ENCODE measurements at regions not wholly inside any gene's neighbourhood (a gene's known extent, or its start where the extent isn't known, plus 50 kb on each side); places are given as distances from the start of the nearest gene placed in this dataset.

DNA sequence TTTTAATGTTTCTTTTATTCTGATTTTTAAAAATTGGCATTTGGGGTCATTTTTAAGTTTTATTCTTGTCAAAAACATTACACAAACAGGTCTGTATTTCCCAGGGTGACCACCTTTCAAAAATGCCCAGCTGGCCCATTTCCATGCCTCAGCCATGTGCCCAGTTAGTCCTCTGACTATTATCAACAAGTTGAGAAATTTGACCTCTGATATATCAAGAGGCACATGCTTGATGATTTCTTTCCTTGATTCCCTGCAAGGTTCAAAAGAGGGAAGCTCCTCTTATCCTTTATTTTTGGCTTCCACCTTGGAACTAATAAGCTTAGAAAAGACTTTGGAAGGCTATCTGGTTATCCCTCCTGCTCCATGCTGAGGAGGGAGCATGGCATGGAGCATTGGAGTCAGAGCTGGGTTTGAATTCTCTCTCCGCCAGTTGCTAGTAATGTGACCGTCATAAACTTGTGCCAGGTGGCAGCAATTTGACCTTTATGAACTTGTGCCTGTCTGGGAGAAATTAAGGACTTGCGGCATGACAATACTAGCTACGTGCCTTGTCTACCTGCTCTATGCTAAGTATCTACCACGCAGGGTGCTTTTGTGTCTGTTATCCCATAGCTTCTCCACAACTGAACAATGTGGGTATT, 122.4 kb upstream of the SLC4A4 start:
- TF ChIP-seq, protein P1, sequence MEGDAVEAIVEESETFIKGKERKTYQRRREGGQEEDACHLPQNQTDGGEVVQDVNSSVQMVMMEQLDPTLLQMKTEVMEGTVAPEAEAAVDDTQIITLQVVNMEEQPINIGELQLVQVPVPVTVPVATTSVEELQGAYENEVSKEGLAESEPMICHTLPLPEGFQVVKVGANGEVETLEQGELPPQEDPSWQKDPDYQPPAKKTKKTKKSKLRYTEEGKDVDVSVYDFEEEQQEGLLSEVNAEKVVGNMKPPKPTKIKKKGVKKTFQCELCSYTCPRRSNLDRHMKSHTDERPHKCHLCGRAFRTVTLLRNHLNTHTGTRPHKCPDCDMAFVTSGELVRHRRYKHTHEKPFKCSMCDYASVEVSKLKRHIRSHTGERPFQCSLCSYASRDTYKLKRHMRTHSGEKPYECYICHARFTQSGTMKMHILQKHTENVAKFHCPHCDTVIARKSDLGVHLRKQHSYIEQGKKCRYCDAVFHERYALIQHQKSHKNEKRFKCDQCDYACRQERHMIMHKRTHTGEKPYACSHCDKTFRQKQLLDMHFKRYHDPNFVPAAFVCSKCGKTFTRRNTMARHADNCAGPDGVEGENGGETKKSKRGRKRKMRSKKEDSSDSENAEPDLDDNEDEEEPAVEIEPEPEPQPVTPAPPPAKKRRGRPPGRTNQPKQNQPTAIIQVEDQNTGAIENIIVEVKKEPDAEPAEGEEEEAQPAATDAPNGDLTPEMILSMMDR (conservative IDR thresholded peaks at IDR 0.05): no peak
- TF ChIP-seq EZH2 (IDR thresholded peaks at IDR 0.05; ENCODE audit: low read depth): no peak

Data from PC-9 (cell line).